Neural progenitor cell (in vitro differentiated cells): ENCODE measurements at regions not wholly inside any gene's neighbourhood (a gene's known extent, or its start where the extent isn't known, plus 50 kb on each side); places are given as distances from the start of the nearest gene placed in this dataset.

Source experiments
- DNase-seq: peaks from one replicate; pipeline ENCODE4 v3.0.0-alpha.2; 2016; ENCODE audit warnings: low spot score
- H2AFZ ChIP-seq: fragments of 200-600 bp; sonication (generic); replicated peaks from 2 replicates; pipeline ENCODE4 v1.6.1; 2016; ENCODE audit warnings: antibody characterized with exemption
- H3F3A ChIP-seq: fragments of 200-600 bp; sonication (generic); 2 replicates; pipeline ENCODE4 v1.6.1; 2016; ENCODE audit warnings: antibody characterized with exemption, low read depth
- H3K27ac ChIP-seq: fragments of 200-600 bp; sonication (generic); 2 replicates; pipeline ENCODE4 v1.5.1; 2016; ENCODE audit warnings: mild to moderate bottlenecking
- H3K27me3 ChIP-seq: fragments of 200-600 bp; sonication (generic); 2 replicates; pipeline ENCODE4 v1.6.1; 2016; ENCODE audit warnings: mild to moderate bottlenecking, moderate library complexity
- H3K36me3 ChIP-seq: fragments of 200-600 bp; sonication (generic); 2 replicates; pipeline ENCODE4 v1.5.1; 2016
- H3K4me1 ChIP-seq: fragments of 200-600 bp; sonication (generic); 2 replicates; pipeline ENCODE4 v1.6.1; 2016; ENCODE audit warnings: mixed run types
- H3K4me2 ChIP-seq: fragments of 200-600 bp; sonication (generic); 2 replicates; pipeline ENCODE4 v1.6.1; 2016
- H3K4me3 ChIP-seq: fragments of 200-600 bp; sonication (generic); 2 replicates; pipeline ENCODE4 v1.5.1; 2016
- H3K79me2 ChIP-seq: fragments of 200-600 bp; sonication (generic); 2 replicates; pipeline ENCODE4 v1.6.1; 2016; ENCODE audit warnings: low read depth
- H3K9ac ChIP-seq: fragments of 200-600 bp; sonication (generic); 2 replicates; pipeline ENCODE4 v1.6.1; 2016
- H3K9me3 ChIP-seq: fragments of 200-600 bp; sonication (generic); 2 replicates; pipeline ENCODE4 v1.5.1; 2016; ENCODE audit warnings: low read depth
- H4K20me1 ChIP-seq: fragments of 200-600 bp; sonication (generic); 2 replicates; pipeline ENCODE4 v1.6.1; 2016; ENCODE audit warnings: low read depth
- H3K27ac Mint-ChIP-seq: 3 replicates; pipeline ENCODE4 v1.8.0; 2021; ENCODE audit warnings: mixed read lengths
- H3K27me3 Mint-ChIP-seq: 2 replicates; pipeline ENCODE4 v1.8.0; 2022; ENCODE audit warnings: low read depth, mild to moderate bottlenecking, inconsistent platforms, moderate library complexity, mixed read lengths; ENCODE audit not compliant: insufficient read depth
- H3K36me3 Mint-ChIP-seq: 3 replicates; pipeline ENCODE4 v1.8.0; 2021; ENCODE audit warnings: mixed read lengths
- H3K4me1 Mint-ChIP-seq: 3 replicates; pipeline ENCODE4 v1.8.0; 2021; ENCODE audit warnings: mixed read lengths
- H3K4me3 Mint-ChIP-seq: 3 replicates; pipeline ENCODE4 v1.8.0; 2021; ENCODE audit warnings: mild to moderate bottlenecking, moderate library complexity, mixed read lengths
- H3K9me3 Mint-ChIP-seq: 3 replicates; pipeline ENCODE4 v1.8.0; 2020; ENCODE audit warnings: mixed read lengths
- CTCF ChIP-seq: fragments of 200-600 bp; sonication (generic); IDR thresholded peaks from 2 replicates; pipeline ENCODE4 v1.5.1; 2017; ENCODE audit warnings: antibody characterized with exemption, mild to moderate bottlenecking
- EZH2 ChIP-seq: fragments of 200-600 bp; sonication (generic); IDR thresholded peaks from 2 replicates; pipeline ENCODE4 v1.6.1; 2017; ENCODE audit warnings: antibody characterized with exemption, mild to moderate bottlenecking, moderate library complexity
- EZH2phosphoT487 ChIP-seq: fragments of 200-600 bp; sonication (generic); IDR thresholded peaks from 2 replicates; pipeline ENCODE4 v1.6.1; 2017; ENCODE audit warnings: antibody characterized with exemption

GRCh38 chr7:32178677-32179366 lies 108.6 kb upstream of the PDE1C start:
- no peak for TF ChIP-seq CTCF
- TF ChIP-seq EZH2, result no peak
- TF ChIP-seq EZH2phosphoT487, result no peak
- Mint-ChIP-seq H3K27me3 (no peaks in the 10 kb centered on the region), H3K27ac (no peak overlapping the region), H3K4me1 (peaks cover 4% of the 10 kb centered on the region), H3K9me3 (peaks cover 4% of the 10 kb centered on the region), H3K4me3 (no peak overlapping the region), H3K36me3 (no peaks in the 10 kb centered on the region)
- no peaks in the 10 kb centered on the region for H3K4me1 ChIP-seq
- H3K9me3 ChIP-seq, result no peaks in the 10 kb centered on the region
- H4K20me1 ChIP-seq, result no peaks in the 10 kb centered on the region
- no peaks in the 10 kb centered on the region for H3F3A ChIP-seq
- H3K4me2 ChIP-seq, result no peak overlapping the region
- no peaks in the 10 kb centered on the region for H3K27me3 ChIP-seq
- no peaks in the 10 kb centered on the region for H3K79me2 ChIP-seq
- H2AFZ ChIP-seq, result no peak overlapping the region
- H3K4me3 ChIP-seq, result no peak overlapping the region
- no peak overlapping the region for H3K27ac ChIP-seq
- no peak overlapping the region for H3K9ac ChIP-seq
- DNase-seq, result no peak
- H3K36me3 ChIP-seq, result no peaks in the 10 kb centered on the region

- no peak for TF ChIP-seq EZH2
- Histone ChIP-seq H3K27ac (no peak overlapping the region), H3K9ac (no peak overlapping the region), H3K36me3 (no peaks in the 10 kb centered on the region), H3K27me3 (no peaks in the 10 kb centered on the region), H4K20me1 (no peaks in the 10 kb centered on the region), H3K79me2 (no peaks in the 10 kb centered on the region), H2AFZ (no peak overlapping the region), H3F3A (no peaks in the 10 kb centered on the region), H3K4me3 (no peak overlapping the region), H3K4me2 (no peak overlapping the region), H3K4me1 (no peaks in the 10 kb centered on the region), H3K9me3 (no peaks in the 10 kb centered on the region)
- peaks cover 4% of the 10 kb centered on the region for H3K4me1 Mint-ChIP-seq
- H3K4me3 Mint-ChIP-seq, result no peak overlapping the region
- no peak overlapping the region for H3K27ac Mint-ChIP-seq
- H3K27me3 Mint-ChIP-seq, result no peaks in the 10 kb centered on the region
- H3K9me3 Mint-ChIP-seq, result peaks cover 4% of the 10 kb centered on the region
- no peak for DNase-seq
- no peaks in the 10 kb centered on the region for H3K36me3 Mint-ChIP-seq
These were observed 107.0 kb upstream of the PDE1C start for GRCh38 chr7:32177232-32177631.

GRCh38 chr7:32175099-32175498 lies 104.9 kb upstream of the PDE1C start:
- no peaks in the 10 kb centered on the region for H3K27me3 ChIP-seq
- H2AFZ ChIP-seq, result no peak overlapping the region
- DNase-seq, result no peak
- no peaks in the 10 kb centered on the region for H3K9me3 ChIP-seq
- no peak overlapping the region for H3K27ac ChIP-seq
- no peak overlapping the region for H3K9ac ChIP-seq
- no peak overlapping the region for H3K4me3 Mint-ChIP-seq
- H3K27ac Mint-ChIP-seq, result no peak overlapping the region
- no peaks in the 10 kb centered on the region for H3K36me3 ChIP-seq
- H3K36me3 Mint-ChIP-seq, result no peaks in the 10 kb centered on the region
- no peaks in the 10 kb centered on the region for H3K4me1 ChIP-seq
- peaks cover 4% of the 10 kb centered on the region for H3K4me1 Mint-ChIP-seq
- H3K4me2 ChIP-seq, result no peak overlapping the region
- H3K27me3 Mint-ChIP-seq, result no peaks in the 10 kb centered on the region
- peaks cover 4% of the 10 kb centered on the region for H3K9me3 Mint-ChIP-seq
- no peaks in the 10 kb centered on the region for H3F3A ChIP-seq
- no peaks in the 10 kb centered on the region for H4K20me1 ChIP-seq
- no peak overlapping the region for H3K4me3 ChIP-seq
- no peak for TF ChIP-seq EZH2
- no peak for TF ChIP-seq CTCF
- TF ChIP-seq EZH2phosphoT487, result no peak
- H3K79me2 ChIP-seq, result no peaks in the 10 kb centered on the region

GRCh38 chr7:32171248-32171647 lies 101.0 kb upstream of the PDE1C start:
- TF ChIP-seq EZH2phosphoT487, result no peak
- DNase-seq, result no peak
- Mint-ChIP-seq H3K4me3 (no peak overlapping the region), H3K4me1 (no peaks in the 10 kb centered on the region), H3K9me3 (peaks cover 4% of the 10 kb centered on the region), H3K36me3 (no peaks in the 10 kb centered on the region), H3K27ac (no peak overlapping the region), H3K27me3 (no peaks in the 10 kb centered on the region)
- Histone ChIP-seq H3K79me2 (no peaks in the 10 kb centered on the region), H2AFZ (no peak overlapping the region), H3K4me1 (no peaks in the 10 kb centered on the region), H3K4me2 (no peak overlapping the region), H4K20me1 (no peaks in the 10 kb centered on the region), H3K36me3 (no peaks in the 10 kb centered on the region), H3K4me3 (no peak overlapping the region), H3K9ac (no peak overlapping the region), H3K27ac (no peak overlapping the region), H3F3A (no peaks in the 10 kb centered on the region), H3K27me3 (no peaks in the 10 kb centered on the region), H3K9me3 (no peaks in the 10 kb centered on the region)
